ENCODE measurements at regions not wholly inside any gene's neighbourhood (a gene's known extent, or its start where the extent isn't known, plus 50 kb on each side); places are given as distances from the start of the nearest gene placed in this dataset.

GRCh38 chr6:56324396-56324795 is 77.0 kb upstream of the COL21A1 start:
- no peak overlapping the region for H3K4me3 ChIP-seq (ENCODE audit: low read depth, low read length)
- DNase-seq (ENCODE audit: low read depth), result no peak
- TF ChIP-seq CTCF (IDR thresholded peaks at IDR 0.05; ENCODE audit: control insufficient read depth, extremely low read depth, insufficient read depth), result no peak

GRCh38 chr6:56318851-56319250 is 71.5 kb upstream of the COL21A1 start:
- DNase-seq (ENCODE audit: low read depth), result no peak
- TF ChIP-seq CTCF (IDR thresholded peaks at IDR 0.05; ENCODE audit: control insufficient read depth, extremely low read depth, insufficient read depth), result no peak
- H3K4me3 ChIP-seq (ENCODE audit: low read depth, low read length), result no peak overlapping the region

GRCh38 chr6:56314683-56315523 is 67.5 kb upstream of the COL21A1 start:
- H3K4me3 ChIP-seq (ENCODE audit: low read depth, low read length), result no peak overlapping the region
- DNase-seq (ENCODE audit: low read depth), result peak; percentile 2
- peak; percentile 78 for TF ChIP-seq CTCF (IDR thresholded peaks at IDR 0.05; ENCODE audit: control insufficient read depth, extremely low read depth, insufficient read depth)

GRCh38 chr6:56311533-56312448 is 64.4 kb upstream of the COL21A1 start:
- DNase-seq (ENCODE audit: low read depth), result peak; percentile 82
- TF ChIP-seq CTCF (IDR thresholded peaks at IDR 0.05; ENCODE audit: control insufficient read depth, extremely low read depth, insufficient read depth), result no peak
- no peak overlapping the region for H3K4me3 ChIP-seq (ENCODE audit: low read depth, low read length)

GRCh38 chr6:56311061-56311460 is 63.7 kb upstream of the COL21A1 start:
- TF ChIP-seq CTCF (IDR thresholded peaks at IDR 0.05; ENCODE audit: control insufficient read depth, extremely low read depth, insufficient read depth), result no peak
- no peak for DNase-seq (ENCODE audit: low read depth)
- H3K4me3 ChIP-seq (ENCODE audit: low read depth, low read length), result no peak overlapping the region

GRCh38 chr6:56310241-56310640 is 62.9 kb upstream of the COL21A1 start:
- H3K4me3 ChIP-seq (ENCODE audit: low read depth, low read length), result no peak overlapping the region
- DNase-seq (ENCODE audit: low read depth), result no peak
- TF ChIP-seq CTCF (IDR thresholded peaks at IDR 0.05; ENCODE audit: control insufficient read depth, extremely low read depth, insufficient read depth), result no peak

Data from LNCaP clone FGC (cell line).